HG03097 (cell line): ENCODE measurements at regions not wholly inside any gene's neighbourhood (a gene's known extent, or its start where the extent isn't known, plus 50 kb on each side); places are given as distances from the start of the nearest gene placed in this dataset.

ENCODE experiments used
- ATAC-seq: cut with Tn5 transposase; IDR thresholded peaks from one replicate; pipeline ENCODE4 v1.9.1; 2021; ENCODE audit not compliant: unreplicated experiment, low FRiP score

DNA sequence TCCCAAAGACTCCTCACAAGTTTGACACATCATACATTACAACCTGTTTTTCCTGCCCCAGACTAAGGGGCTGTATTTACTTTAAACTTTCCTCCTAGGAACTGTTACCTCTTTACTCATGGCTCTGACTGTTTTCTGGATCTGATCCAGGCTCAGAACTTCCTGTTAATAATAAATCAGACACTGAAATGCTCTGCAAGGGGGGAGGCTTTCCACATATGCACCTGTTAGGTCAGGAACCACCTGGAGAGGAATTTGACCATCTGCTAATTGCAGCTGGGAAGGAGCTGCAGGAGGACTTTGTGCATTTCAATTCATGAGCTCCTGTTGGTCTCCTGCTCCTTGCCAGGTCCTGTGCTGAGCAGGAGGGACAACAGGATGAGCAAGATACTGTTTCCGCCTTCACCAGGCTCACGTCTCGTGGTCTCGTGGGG is 476.9 kb upstream of the CDH5 start:
- no peak for ATAC-seq

DNA sequence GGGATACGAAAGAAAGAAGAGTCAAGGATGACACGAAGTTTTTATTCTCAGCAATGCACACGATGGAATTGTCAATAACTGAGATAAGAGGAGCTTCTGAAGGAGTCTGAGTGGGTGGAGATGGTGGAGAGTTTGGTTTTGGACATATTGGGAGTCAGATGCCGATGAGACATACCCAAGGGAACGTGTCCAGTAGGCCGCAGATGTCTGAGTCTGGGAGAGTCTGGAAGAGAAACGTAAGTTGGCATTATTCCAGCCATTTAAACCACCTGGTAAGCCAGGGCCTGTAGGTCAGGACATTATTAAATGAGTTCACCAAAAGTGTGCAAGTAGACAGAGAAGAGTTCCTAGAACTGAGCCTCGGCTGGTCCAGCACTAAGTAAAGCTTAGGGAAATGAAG is 478.3 kb upstream of the CDH5 start:
- ATAC-seq: no peak

DNA sequence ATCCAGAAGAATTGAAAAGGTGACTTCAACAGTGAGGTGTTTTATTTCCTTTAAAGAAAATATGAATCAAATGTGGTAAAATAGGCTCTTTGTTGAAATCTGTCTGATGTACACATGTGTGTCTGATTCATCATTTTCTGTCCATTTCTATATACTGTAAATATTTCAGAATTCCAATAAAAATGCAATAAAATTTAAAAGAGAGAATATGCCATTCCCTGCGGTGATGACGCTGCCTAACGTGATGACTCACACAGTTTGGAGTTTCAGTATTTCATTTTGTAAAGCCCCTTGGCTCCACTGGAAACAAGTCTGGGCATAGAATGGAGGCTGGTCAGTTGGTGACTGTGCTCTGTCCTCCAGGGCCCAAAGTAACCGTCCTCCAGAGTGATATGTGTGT is 482.5 kb upstream of the CDH5 start:
- no peak for ATAC-seq

DNA sequence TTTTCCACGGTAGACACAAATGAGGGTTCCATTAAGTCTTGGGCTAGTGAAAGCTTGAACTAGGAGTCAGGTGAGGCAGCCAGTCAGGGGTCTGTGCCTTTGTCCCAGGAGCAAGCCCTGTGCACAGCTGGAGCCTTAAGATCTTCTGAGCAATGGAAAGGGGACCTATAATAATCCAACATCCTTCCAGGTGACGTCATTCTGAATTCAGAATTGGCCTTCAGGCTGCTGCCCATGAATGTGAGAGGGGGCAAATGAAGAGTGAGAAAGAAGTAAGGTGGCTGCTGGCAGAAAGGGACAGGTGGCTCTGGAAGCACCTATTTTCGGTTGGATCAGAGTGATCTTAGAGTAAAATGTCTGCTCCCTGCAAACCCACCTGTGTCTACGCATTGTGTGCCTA is 488.1 kb upstream of the CDH5 start:
- no peak for ATAC-seq

DNA sequence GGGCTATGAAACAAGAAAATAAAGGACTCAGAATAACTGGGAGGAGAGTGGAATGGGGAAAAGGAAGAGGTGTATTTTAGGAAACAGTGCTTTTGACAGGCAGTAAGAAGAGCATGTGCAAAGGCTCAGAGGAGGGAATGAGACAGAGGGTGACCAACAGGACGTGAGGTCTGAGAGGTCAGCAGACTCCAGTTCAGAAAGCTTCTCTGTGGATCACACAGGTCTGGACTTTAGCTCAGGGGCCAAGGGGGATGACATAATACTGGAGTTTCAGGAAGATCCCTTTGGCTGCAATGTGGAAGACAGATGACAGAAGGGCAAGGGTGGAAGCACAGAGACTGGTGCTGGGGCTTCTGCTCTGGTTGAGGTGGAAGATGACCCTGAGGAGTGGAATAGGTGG is 489.9 kb upstream of the CDH5 start:
- no peak for ATAC-seq

DNA sequence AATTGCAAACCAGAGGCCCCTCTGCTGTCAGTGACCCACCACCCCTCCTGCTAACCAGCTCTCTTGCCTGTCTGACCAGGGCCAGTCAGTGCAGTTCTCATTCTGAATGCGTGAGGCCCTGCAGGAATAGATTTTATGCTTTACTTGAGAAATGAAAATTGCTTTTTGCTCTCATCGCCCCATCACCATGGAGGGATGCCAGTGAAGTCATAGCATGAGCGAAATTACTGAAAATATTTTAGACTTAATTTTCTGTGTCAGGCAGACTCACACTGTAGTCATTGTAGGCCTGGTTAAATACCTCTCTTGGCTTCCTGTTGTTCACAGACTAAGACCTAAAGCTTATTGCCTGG is 490.5 kb upstream of the CDH5 start:
- no peak for ATAC-seq

DNA sequence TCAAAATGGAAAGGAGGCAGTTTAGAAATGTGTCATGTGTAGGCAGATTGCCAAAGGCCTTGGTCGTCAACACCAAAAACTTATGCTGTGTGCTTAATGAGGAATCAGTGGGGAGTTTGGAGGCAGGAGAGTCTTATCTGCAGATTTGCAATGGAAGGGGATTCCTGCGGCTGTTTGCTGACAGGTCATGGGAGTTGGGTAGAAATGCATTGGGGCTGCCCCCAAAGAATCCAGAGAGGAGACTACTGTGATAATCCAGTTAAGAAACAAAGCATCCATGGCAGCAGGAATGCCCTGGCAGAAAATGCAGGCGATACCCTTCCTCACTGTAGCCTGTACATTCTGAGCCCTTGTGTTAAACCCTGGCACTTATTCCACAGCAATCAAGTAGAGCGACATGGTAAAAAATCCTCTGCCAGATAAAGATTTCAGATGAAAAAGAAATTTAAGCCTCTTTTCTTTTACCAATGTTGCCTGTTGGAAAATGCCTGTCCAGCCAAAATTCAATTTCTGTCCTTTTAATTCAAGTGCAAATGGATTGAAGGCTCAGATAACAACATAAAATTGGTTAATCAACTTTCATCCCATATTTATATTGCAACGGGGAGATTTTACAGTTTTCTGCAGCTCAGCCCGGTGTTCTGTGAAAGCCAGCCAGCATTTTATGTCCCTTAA is 491.0 kb upstream of the CDH5 start:
- ATAC-seq: no peak

DNA sequence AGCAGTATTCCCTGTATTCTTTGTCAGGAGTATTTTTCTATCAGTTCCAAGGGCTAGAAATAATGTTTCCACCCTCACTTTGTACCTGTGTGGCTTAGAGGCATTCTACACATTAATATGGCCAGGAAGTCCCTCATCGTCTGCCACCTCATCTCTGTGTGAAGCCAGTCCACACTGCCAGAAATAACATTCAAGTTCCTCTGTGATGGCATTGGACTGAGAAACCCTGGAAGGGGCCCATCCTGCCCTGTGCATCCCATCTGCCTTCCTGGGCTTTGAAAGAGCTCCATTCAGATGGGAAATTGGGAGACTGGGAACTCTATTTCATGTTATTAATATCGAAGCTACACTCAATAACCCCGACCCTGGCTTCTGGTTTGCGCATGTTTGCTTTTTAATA is 497.2 kb upstream of the CDH5 start:
- no peak for ATAC-seq

DNA sequence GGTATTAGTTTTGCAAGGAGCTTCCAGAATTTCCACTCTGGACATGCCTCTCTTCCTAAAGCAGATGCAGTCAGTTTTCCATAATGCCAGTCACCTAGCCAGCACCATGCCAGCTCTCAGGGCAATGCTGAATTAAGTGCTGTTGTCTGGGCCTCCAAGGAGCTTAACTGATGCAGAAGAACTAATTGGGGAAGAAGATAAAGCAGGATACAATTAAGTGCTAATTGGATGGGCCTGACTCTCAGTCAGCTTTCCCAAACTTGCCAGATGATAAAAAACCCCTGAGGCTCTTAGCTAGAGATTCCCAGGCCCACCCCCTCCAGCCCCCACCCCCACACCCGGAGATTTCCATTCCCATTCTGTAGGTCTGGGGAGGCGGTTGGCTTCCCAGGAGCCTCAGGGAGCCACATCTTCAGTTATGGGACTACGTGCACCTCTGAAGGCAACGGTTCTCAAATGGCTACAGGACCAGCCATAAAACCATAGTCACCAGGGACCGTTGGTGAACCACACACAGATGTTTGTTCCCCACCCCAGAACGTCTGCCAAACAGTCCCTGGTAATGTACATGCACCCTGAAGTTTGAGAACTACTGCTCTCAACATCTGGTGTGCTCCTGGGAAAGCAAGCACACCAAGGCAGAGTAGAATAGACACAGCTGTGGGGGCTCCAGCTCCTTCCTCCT is 499.1 kb upstream of the CDH5 start:
- ATAC-seq: no peak

DNA sequence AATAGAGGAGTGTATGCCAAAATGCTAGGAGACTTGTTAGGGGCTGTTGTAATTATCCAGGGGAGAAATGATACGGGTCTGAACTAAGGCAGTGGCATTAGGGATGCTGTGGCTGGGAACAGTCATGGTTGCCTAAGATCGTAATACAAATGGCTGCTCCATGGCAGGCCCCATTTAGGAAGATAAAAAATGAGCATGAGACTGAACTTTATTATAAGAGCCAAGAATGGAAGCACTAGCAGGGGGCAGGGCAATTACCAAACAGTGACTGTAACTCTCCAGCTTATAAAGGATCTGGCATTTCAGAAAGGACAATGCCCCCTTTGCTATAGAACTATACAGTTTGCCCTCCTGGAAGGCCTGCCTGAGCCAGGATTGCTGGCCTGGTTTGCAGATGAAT is 503.3 kb upstream of the CDH5 start:
- ATAC-seq: no peak

DNA sequence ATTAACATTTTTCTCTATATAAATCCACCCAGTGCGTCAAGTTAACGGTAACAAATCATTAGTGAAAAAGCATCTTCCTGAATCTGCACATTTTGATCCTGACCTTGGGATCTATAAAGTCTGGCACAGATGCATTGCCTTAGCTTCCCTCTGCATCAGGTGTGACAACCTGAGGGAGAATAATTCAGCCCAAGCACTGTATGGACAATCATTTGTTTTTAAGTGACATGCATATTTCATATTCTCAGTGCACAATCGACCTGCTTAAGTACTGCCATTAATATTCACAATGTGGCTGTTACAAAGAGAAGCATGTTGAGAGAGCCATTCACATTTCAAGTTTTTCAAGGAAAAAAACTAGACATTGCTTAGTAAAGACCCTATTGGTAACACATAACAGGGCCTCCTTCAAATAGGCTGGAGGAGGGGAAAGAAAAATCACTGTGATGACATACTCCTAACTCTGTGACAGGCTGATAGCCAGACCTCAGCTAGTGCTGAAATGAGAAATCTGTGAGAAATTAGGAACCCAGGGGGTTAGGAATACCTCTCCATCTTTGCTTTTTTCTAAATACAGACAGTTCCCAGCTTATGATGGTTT is 505.3 kb upstream of the CDH5 start:
- no peak for ATAC-seq

DNA sequence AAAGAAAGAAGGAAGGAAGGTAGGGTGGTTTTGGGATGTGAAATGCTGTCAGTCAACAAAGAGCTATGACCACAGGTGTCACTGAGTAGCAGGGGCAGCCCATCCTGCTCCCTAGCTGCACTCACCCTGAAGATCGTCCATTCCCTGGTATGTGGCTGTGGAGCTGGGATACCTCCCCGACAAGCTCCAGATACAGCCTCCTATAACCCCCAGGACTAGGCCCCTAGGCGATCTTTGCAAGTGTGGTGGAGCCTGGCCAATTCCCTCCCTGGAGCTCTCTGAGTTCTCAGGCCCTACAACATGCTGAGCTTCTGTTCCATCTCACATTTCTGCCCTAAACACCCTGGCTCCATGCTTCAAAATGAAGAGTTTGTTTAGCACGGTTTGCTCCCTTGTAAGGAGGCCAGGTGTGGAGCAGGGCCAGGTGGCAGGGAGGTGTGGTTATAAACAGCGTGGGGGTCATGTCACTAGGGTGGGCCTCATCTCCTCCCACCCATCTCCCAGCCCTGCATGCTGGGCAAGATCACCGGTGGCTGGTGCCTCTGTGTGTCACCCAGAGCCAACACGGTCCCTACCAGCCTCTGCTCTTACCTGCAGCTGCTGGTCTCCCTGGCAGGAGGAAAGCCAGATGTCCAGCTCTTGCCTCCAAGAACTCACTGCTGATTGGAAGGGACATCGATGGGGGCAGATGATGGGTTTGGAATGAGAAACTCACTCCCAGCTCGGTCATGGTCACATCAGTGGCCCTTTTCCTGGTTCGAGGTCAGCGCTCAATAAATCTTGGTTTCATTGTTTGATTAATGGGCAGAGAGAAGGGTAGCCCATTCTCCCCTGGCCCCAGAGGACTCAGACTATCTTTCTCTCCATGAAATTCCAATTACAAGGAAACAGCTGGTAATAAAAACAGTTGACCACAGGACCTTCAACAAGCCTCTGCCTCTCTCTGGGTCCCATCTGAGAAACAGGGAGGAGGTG is 511.0 kb upstream of the CDH5 start:
- ATAC-seq: no peak

DNA sequence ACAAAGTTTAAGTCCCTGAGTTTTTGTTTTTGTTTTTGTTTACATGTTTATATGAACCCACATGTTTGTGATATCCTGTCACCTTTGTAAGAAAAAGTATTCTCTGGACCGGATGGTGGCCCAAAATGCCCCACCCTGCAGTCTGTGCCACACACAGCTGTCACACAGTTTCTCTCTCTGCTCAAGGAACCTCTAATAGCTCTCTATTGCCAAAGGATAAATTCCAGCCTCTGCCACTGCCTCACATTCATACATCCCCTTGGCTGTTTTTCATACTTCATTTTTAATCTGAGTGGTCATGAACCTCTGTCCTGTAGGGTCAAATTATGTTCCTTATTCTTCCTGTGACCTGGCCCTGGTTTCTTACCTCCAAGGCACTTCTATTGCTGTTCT is 520.3 kb upstream of the CDH5 start:
- no peak for ATAC-seq

DNA sequence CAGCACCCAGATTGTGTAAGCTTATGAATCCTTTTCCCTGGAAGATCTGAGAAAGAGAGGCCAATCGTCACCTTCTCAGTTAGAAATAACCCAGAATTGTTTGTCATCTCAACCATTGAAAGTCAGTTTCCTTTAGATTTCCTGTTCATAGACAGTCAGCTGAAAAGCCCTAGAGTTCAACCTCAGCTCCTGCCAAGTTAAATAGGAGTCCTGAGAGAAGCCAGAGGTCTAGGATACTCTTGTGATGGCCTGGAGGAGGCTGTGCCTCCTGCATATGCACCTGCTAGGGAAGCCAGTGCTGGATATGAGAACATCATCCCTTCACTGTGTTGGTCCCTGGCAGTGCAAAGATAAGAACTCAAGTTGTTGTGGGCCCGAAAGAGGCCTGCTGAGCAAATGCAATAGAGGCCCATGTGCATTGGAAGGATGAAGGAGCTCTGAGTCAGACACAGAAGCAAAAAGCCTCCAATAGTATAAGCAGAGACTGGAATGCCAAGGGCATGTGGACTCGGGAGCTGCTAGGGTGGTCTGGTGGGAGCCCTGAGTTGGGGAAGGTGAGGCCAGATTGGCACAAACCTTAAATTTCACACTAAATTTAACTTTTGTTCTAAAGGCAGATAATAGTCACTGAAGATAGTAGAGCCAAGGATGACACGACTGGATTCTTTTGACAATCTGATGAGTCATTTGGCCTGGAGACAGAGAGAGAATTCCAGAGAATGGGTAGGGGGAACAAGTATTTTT is 520.9 kb upstream of the CDH5 start:
- no peak for ATAC-seq

DNA sequence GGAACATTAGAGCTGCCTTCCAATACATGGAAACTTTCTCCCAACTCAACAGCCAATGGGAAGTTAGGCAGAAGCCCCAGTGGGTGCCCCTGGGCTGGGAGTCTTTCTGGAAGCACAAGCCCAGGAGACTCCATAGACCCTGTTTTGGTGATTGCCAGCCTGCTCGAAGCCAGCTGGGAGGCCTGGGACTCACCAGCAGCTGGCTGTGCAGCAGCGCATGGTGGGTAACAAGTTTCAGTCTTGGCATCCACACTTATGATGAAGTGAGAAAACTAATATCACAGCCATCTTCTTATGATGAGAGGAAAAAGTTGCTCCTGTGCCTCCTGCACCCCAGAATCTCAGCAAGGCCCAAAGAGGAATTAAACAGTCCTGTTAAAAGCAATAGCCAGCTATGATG is 522.5 kb upstream of the CDH5 start:
- ATAC-seq: no peak

DNA sequence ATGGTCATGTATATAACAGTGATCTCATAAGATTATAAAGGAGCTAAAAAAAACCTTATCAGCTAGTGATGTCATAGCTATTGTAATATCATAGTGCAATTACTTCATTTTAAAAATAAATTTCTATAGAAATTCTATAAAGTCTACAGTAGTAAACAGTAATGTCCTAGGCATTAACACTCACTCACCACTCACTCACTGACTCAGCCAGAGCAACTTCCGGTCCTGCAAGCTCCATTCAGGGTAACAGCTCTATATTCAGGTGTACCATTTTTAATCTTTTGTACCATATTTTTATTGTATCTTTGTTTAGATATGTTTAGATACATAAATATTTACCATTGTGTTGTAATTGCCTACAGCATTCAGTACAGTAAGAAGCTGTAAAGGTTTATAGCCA is 524.4 kb upstream of the CDH5 start:
- no peak for ATAC-seq

DNA sequence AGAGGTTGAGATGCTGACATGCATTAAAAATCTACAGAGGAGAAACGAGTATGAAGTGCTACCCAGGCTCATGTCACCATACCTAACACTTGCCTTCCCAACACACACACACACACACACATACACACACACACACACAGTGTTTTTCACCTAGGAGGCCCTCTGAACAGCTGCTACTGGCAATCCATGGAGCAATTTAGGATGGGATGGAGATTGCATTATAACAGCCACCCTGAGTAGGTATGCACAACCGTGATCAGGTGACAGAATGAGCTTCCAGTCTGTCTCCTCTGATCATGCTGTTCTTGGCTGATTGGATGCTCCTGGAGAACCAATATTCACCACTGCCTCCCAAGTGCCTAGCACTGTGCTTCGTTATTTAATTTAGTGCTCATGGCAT is 528.5 kb upstream of the CDH5 start:
- ATAC-seq: no peak

DNA sequence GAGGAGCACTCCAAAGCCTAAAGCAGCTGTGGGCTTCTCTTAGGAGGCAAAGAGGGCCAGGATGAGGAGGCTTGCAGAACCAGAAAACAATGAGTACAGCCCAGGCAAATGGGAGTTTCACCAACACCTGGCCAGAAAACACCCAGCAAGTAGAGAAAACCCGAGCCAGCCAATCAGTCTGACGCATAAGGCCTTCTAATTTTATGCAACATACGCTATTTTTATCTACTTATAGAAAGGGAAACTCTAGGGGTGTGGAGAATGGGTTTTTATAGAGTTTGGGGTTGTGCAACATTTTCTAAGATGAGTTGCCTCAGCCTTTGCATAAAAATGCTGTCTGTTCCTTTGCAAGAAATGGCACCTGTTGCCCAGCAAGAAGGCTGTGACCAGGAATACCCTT is 529.0 kb upstream of the CDH5 start:
- no peak for ATAC-seq

DNA sequence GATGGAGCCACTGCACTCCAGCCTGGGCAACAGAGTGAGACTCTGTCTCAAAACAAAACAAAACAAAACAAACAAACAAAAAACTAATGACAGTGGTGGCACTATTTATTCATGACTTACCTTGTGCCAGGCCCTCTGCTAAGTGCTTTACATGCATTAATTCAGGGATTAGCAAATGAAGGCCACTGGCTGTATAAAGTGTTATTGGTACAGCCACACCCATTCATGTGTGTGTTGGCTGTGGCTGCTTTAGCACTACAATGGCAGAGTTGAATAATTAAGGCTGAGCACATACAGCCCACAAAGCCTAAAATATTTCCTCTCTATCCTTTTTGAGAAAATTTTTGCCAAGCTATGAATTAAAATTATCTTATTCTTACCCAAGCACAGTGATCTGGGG is 531.8 kb upstream of the CDH5 start:
- no peak for ATAC-seq

DNA sequence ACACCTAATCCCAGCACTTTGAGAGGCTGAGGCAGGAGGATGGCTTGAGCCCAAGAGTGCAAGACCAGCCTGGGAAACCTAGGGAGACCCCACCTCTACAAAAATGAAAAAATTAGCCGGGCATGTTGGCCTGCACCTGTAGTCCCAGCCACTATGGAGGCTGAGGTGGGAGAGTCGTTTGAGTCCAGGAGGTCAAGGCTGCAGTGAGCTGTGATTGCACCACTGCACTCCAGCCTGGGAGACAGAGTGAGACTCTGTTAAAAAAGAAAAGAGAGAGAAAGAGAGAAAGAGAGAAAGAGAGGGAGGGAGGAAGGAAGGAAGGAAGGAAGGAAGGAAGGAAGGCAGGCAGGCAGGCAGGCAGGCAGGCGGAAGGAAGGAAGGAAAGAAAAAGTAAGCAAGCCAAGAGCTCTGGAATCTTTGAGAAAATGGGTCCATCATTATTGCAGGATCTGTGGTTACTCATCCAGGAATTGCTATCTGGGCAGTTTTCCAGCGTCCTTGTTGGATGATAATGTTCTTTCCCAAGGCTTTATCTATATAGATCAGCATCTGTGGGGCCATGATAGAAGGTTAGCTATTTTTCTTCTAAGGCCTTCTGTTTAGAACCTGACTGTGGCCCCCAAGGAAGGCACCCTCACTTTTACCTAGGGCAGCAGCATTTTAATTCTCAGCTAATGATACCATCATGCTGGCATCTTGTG is 533.2 kb upstream of the CDH5 start:
- no peak for ATAC-seq
